ENCODE measurements at regions not wholly inside any gene's neighbourhood (a gene's known extent, or its start where the extent isn't known, plus 50 kb on each side); places are given as distances from the start of the nearest gene placed in this dataset.
A peak's percentile ranks its signal among the peaks of the same experiment; 100 is the strongest.
"Not testable (repeated sequence)": the region's sequence is repeated elsewhere in the genome, so short reads cannot be mapped to it uniquely, and the experiment has no call there.

GRCh38 chr11:103699656-103700055, 336.8 kb upstream of the DDI1 start:
- DNase-seq (ENCODE audit: extremely low read depth in 1 of 11, low read depth in 9 of 11, low spot score in 4 of 11): no peak

- DNase-seq (ENCODE audit: extremely low read depth in 1 of 11, low read depth in 9 of 11, low spot score in 4 of 11): no peak
Observed at GRCh38 chr11:103700622-103701021, 335.8 kb upstream of the DDI1 start.

- no peak for DNase-seq (ENCODE audit: extremely low read depth in 1 of 11, low read depth in 9 of 11, low spot score in 4 of 11)
Observed at GRCh38 chr11:103703437-103703836, 333.0 kb upstream of the DDI1 start.

- DNase-seq (ENCODE audit: extremely low read depth in 1 of 11, low read depth in 9 of 11, low spot score in 4 of 11): no peak
Observed at GRCh38 chr11:103703954-103704353, 332.5 kb upstream of the DDI1 start.

GRCh38 chr11:103705642-103706041, 330.8 kb upstream of the DDI1 start:
- DNase-seq (ENCODE audit: extremely low read depth in 1 of 11, low read depth in 9 of 11, low spot score in 4 of 11): no peak

- no peak for DNase-seq (ENCODE audit: extremely low read depth in 1 of 11, low read depth in 9 of 11, low spot score in 4 of 11)
Observed at GRCh38 chr11:103709371-103709770, 327.1 kb upstream of the DDI1 start.

- no peak for DNase-seq (ENCODE audit: extremely low read depth in 1 of 11, low read depth in 9 of 11, low spot score in 4 of 11)
Observed at GRCh38 chr11:103714246-103714645, 322.2 kb upstream of the DDI1 start.

GRCh38 chr11:103716363-103716762, 320.1 kb upstream of the DDI1 start:
- DNase-seq (ENCODE audit: extremely low read depth in 1 of 11, low read depth in 9 of 11, low spot score in 4 of 11): no peak

GRCh38 chr11:103727262-103727661, 309.2 kb upstream of the DDI1 start:
- no peak for DNase-seq (ENCODE audit: extremely low read depth in 1 of 11, low read depth in 9 of 11, low spot score in 4 of 11)

GRCh38 chr11:103729617-103730016, 306.8 kb upstream of the DDI1 start:
- DNase-seq (ENCODE audit: extremely low read depth in 1 of 11, low read depth in 9 of 11, low spot score in 4 of 11): no peak

GRCh38 chr11:103730131-103730940, 306.1 kb upstream of the DDI1 start:
- DNase-seq (ENCODE audit: extremely low read depth in 1 of 11, low read depth in 9 of 11, low spot score in 4 of 11): peak in 2 of 11 donors; percentile 17 to 18

GRCh38 chr11:103731670-103732069, 304.8 kb upstream of the DDI1 start:
- no peak for DNase-seq (ENCODE audit: extremely low read depth in 1 of 11, low read depth in 9 of 11, low spot score in 4 of 11)

GRCh38 chr11:103733889-103734288, 302.6 kb upstream of the DDI1 start:
- no peak for DNase-seq (ENCODE audit: extremely low read depth in 1 of 11, low read depth in 9 of 11, low spot score in 4 of 11)

- DNase-seq (ENCODE audit: extremely low read depth in 1 of 11, low read depth in 9 of 11, low spot score in 4 of 11): no peak
Observed at GRCh38 chr11:103735497-103736032, 300.9 kb upstream of the DDI1 start.

GRCh38 chr11:103736315-103737036, 300.0 kb upstream of the DDI1 start:
- DNase-seq (ENCODE audit: extremely low read depth in 1 of 11, low read depth in 9 of 11, low spot score in 4 of 11): no peak

GRCh38 chr11:103737037-103737622, 299.3 kb upstream of the DDI1 start:
- no peak for DNase-seq (ENCODE audit: extremely low read depth in 1 of 11, low read depth in 9 of 11, low spot score in 4 of 11)

GRCh38 chr11:103737747-103738146, 298.7 kb upstream of the DDI1 start:
- DNase-seq (ENCODE audit: extremely low read depth in 1 of 11, low read depth in 9 of 11, low spot score in 4 of 11): no peak

GRCh38 chr11:103739074-103739796, 297.2 kb upstream of the DDI1 start:
- not testable (repeated sequence) for DNase-seq (ENCODE audit: extremely low read depth in 1 of 11, low read depth in 9 of 11, low spot score in 4 of 11)

- no peak for DNase-seq (ENCODE audit: extremely low read depth in 1 of 11, low read depth in 9 of 11, low spot score in 4 of 11)
Observed at GRCh38 chr11:103744496-103745153, 291.8 kb upstream of the DDI1 start.
